ENCODE measurements at regions not wholly inside any gene's neighbourhood (a gene's known extent, or its start where the extent isn't known, plus 50 kb on each side); places are given as distances from the start of the nearest gene placed in this dataset.

DNA sequence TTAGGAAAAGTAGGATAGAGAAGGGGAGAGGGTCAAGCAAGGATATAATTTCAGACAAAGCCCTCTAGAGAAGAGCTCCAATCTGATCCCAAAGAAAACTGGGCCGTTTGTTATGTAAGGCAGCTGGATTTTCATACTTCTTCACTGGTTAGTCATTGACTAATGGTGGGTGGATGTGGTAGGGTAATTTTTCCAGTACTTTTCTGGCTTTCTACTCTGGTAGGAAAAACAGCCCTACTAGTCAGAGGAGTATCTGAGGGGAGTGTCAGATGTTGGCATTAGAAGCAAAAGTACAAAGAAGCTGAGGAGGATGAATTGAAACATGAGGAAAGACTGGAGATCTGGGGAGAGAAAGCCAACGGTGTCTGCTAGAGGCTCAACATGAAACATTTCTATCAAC, 145.3 kb downstream of the TNFSF18 start:
- no peak overlapping the region for H3K4me2 ChIP-seq (ENCODE audit: low read length)
- no peak overlapping the region for H3K9ac ChIP-seq (ENCODE audit: low read length)

DNA sequence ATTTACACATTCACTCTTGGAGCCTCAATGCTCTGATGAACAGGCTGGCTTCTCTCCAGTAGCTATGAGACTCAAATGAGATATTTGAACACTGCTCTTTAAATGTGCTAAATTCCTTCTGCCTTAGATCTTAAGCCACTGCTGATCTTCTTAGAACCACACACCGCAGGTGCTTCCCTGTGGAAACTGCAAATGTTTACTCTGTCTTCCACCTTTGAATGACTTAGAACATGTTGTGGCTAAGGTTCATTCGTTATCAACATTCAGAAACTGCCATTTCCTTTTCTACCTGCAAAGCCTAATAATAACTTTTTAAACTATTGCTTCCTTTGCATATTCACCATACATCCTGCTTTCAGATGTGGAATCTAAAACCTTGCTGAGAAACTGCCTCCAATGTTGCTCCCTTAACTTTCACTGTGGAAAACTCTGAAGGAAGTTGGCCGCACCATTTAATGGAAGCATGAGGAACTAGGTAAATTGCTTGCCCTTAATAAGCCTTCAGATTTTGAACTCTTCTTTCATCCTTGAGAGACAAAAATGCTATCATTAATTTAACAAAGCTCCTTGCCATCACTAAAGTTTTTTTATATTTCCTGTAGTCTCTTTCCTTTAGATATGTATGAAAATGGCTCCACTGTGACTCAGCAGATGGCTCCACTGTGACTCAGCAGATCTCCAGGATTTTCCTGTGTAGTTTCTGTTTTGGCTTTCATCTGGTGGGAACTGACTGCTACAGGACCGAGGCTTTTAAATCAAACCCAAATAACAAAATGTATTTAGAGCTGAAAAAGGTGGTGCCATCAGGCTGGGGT, 143.8 kb downstream of the TNFSF18 start:
- H3K4me2 ChIP-seq (ENCODE audit: low read length): no peak overlapping the region
- no peaks in the 10 kb centered on the region for H3K36me3 ChIP-seq (ENCODE audit: insufficient read depth, low read length)
- H3K4me3 ChIP-seq (ENCODE audit: low read length): no peak overlapping the region
- H4K20me1 ChIP-seq (ENCODE audit: insufficient read depth): no peaks in the 10 kb centered on the region
- no peak overlapping the region for H2AFZ ChIP-seq (ENCODE audit: low read depth, low read length)
- H3K79me2 ChIP-seq (replicated peaks; ENCODE audit: insufficient read depth, low read length): no peaks in the 10 kb centered on the region
- no peak overlapping the region for H3K9ac ChIP-seq (ENCODE audit: low read length)
- no peaks in the 10 kb centered on the region for H3K27me3 ChIP-seq (ENCODE audit: insufficient read depth, low read depth, low read length)
- no peaks in the 10 kb centered on the region for H3K9me3 ChIP-seq (ENCODE audit: low read length)
- H3K27ac ChIP-seq (ENCODE audit: low read length): no peak overlapping the region
- H3K9me2 ChIP-seq (ENCODE audit: insufficient read depth, low read length): no peaks in the 10 kb centered on the region
- no peaks in the 10 kb centered on the region for H3F3A ChIP-seq (ENCODE audit: insufficient read depth, low read length, poor library complexity, severe bottlenecking)
- no peak for TF ChIP-seq REST (IDR thresholded peaks at IDR 0.05; ENCODE audit: borderline replicate concordance)
- no peak for TF ChIP-seq SMC3 (conservative IDR thresholded peaks at IDR 0.05; ENCODE audit: poor library complexity)
- no peak for TF ChIP-seq EP300 (conservative IDR thresholded peaks at IDR 0.05; ENCODE audit: poor library complexity, severe bottlenecking)
- no peak for TF ChIP-seq TAF1 (IDR thresholded peaks at IDR 0.05; ENCODE audit: low read depth)
- no peak for TF ChIP-seq CTCF (IDR thresholded peaks at IDR 0.05; ENCODE audit: poor library complexity, severe bottlenecking)

More for the DNA sequence above, 145.3 kb downstream of the TNFSF18 start:
- no peaks in the 10 kb centered on the region for H3K79me2 ChIP-seq (replicated peaks; ENCODE audit: insufficient read depth, low read length)
- no peak overlapping the region for H3K4me3 ChIP-seq (ENCODE audit: low read length)
- no peak for TF ChIP-seq EZH2 (IDR thresholded peaks at IDR 0.05; ENCODE audit: borderline replicate concordance, insufficient read depth, low read length, poor library complexity, severe bottlenecking)
- TF ChIP-seq POLR2AphosphoS5 (IDR thresholded peaks at IDR 0.05): no peak
- no peak for TF ChIP-seq CTCF (IDR thresholded peaks at IDR 0.05; ENCODE audit: poor library complexity, severe bottlenecking)
- TF ChIP-seq EP300 (conservative IDR thresholded peaks at IDR 0.05; ENCODE audit: poor library complexity, severe bottlenecking): no peak
- no peak for TF ChIP-seq REST (IDR thresholded peaks at IDR 0.05; ENCODE audit: borderline replicate concordance)
- no peak for TF ChIP-seq SMC3 (conservative IDR thresholded peaks at IDR 0.05; ENCODE audit: poor library complexity)
- no peak for TF ChIP-seq RAD21 (conservative IDR thresholded peaks at IDR 0.05)
- no peak for TF ChIP-seq TAF1 (IDR thresholded peaks at IDR 0.05; ENCODE audit: low read depth)
- no peak for TF ChIP-seq MXI1 (conservative IDR thresholded peaks at IDR 0.05; ENCODE audit: poor library complexity, severe bottlenecking)
- H3K9me3 ChIP-seq (ENCODE audit: low read length): no peaks in the 10 kb centered on the region
- H2AFZ ChIP-seq (ENCODE audit: low read depth, low read length): no peak overlapping the region
- H3K36me3 ChIP-seq (ENCODE audit: insufficient read depth, low read length): no peaks in the 10 kb centered on the region
- H3K27ac ChIP-seq (ENCODE audit: low read length): no peak overlapping the region
- no peaks in the 10 kb centered on the region for H3K27me3 ChIP-seq (ENCODE audit: insufficient read depth, low read depth, low read length)
- no peaks in the 10 kb centered on the region for H3K9me2 ChIP-seq (ENCODE audit: insufficient read depth, low read length)
- H3F3A ChIP-seq (ENCODE audit: insufficient read depth, low read length, poor library complexity, severe bottlenecking): no peaks in the 10 kb centered on the region
- no peaks in the 10 kb centered on the region for H4K20me1 ChIP-seq (ENCODE audit: insufficient read depth)

Measured in neural cell (in vitro differentiated cells).